HG02852 (cell line): ENCODE measurements at regions not wholly inside any gene's neighbourhood (a gene's known extent, or its start where the extent isn't known, plus 50 kb on each side); places are given as distances from the start of the nearest gene placed in this dataset.

Source experiments
- ATAC-seq: cut with Tn5 transposase; IDR thresholded peaks from one replicate; pipeline ENCODE4 v1.9.1; 2021; ENCODE audit warnings: mild to moderate bottlenecking, moderate library complexity; ENCODE audit not compliant: unreplicated experiment

DNA sequence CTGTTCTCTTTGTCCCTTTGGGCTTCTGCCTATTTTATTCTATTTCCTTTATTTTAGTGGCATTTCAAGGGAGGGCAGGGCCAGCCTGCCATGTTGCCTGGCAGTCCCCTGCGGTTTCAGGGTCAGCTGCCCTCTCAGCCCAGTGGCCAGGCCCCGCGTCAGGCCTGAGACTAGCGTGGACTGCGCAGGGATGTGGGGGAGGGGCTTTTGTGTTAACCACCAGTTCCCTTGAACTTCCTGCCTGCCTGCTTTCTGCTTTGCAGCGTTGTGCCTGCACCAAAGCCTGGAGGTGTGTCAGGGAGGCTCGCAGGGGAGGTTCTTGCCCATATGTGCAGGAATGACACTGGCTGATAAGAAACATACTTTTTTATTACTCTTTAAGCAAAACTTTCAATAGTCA is 157.6 kb downstream of the SLC35B3 start:
- no peak for ATAC-seq

DNA sequence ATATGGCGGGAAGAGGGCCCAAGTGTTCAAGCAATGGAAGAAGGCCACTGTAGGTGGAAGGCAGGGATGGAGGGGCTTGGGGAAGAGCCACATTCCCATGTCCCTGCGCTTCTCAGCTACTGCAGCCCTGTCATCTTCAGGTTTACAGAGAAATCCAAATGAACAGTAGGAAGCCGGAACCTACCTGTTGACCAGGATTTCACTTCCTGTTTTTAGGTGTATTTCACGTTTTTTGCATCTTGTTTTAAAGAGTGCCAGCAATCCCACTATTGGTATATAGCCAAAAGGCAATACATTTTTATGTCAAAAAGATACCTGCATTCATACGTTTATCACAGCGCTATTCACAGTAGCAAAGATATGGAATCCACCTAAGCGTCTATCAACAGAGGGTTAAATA is 159.2 kb downstream of the SLC35B3 start:
- no peak for ATAC-seq

DNA sequence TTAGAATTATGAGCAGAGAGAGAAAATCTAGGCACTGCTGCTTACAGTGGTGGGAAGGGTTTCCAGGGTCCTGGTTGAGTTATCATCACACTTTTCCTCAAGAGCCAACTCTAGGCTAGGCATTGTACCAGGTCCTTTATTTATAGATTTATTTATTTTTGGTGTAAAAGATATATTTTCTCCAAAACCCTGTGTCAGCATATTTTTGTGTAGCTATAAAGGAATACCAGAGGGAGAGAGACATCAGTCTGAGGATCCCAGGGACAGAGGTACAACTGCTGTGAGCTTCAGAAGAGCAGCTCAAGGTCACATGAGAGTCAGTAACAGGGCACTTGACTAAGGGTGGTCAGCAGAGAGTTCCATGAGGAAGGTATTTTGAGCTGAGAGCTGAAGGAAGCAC is 159.7 kb downstream of the SLC35B3 start:
- no peak for ATAC-seq

DNA sequence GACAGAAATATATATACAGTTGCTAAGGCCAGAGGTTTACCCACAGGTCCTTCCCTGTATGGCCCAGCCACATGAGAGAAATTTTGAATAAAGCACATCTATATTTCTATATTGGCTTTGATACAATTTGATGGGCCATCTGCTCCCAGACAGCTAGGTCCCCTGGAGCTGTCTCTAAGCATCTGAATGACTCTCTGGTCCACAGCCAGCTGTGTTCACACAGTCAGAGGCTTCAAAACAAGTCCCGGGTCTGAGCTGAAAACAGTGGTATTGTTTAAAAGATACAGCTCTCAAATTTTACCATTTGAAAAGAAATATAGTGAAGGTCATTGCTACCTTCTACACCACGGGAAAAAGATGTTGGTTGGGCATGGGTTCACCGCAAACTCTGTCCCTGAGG is 161.1 kb downstream of the SLC35B3 start:
- ATAC-seq = no peak

DNA sequence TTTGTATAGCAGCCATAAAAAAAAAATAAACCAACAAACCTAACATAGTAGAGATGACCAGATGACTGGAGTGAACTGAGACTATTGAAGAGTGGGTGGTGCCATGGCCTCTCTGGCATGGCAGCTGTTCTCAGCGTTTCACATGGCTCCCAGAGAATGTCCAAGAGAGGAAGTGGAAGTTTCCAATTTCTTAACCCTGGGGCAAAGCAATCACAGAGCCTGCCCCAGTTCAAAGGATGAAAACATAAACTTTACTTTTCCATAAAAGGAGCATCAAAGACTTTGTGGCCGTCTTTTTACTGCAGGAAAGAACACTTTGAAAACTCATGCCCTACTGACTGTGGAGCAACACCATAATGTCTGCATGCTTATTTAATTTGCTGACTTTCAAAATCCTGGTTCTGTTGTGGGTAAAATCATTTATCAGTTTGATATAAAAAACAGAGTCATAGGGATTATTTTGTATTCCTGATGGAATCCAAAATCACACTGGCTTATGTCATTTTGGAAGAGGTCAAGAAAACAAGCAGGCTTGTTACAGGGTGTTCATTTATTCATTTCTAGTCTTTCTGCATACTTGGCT is 165.4 kb downstream of the SLC35B3 start:
- no peak for ATAC-seq

DNA sequence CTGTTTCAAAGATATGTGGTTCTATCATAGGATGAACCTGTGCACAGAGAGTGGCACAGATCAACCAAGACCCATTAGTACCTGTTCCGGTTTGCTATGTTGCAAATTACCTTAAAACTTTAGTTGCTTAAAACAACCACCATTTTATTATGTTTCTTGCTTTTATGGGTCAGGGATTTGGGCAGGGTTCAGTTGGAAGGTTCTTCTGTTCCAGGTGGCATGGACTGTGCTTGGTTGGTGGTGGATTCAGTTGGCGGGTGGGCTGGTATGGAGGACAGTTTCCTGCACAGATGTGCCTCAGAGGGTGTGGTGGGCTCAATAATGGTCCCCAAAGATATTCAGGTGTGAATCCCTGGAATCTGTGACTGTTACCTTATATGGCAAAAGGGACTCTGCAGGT is 166.3 kb downstream of the SLC35B3 start:
- no peak for ATAC-seq

DNA sequence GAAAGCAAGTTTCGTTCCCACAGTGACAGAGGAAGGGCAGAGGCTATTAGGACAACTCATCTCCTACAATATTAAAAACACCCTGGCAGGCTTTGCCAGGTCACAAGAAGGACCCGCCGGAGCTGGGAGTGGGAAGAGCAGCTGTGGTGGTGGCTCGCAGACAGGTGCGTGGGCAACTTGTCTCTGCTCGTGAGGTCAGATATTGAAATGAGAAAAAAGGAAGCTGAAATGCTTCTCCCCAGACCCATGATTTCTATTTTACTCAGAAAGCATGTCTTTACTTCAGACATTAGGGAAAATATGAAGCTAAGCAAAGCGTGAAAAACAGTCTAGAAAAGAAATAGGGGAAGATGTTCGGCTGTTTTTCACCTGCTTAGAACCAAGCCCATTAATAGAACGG is 166.3 kb upstream of the EEF1E1 start:
- ATAC-seq = no peak

DNA sequence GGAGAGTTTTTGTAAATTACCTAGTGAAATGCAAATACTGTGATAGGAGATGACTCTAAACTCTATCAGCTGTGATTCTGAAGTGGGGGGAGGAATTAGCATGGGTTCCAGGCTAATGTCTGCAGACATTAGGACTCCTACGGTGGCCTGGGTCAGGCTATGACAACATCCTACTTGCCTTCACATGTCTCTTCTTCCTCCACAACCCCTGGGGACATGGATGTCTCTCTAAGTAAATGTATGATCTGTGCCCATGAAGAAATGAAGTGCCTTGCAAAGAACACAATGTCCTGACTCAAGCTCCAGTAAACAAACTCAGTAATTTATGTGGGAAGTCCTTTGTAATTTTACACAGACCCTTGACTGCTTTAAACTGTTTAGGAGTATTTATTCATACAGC is 165.8 kb upstream of the EEF1E1 start:
- no peak for ATAC-seq

DNA sequence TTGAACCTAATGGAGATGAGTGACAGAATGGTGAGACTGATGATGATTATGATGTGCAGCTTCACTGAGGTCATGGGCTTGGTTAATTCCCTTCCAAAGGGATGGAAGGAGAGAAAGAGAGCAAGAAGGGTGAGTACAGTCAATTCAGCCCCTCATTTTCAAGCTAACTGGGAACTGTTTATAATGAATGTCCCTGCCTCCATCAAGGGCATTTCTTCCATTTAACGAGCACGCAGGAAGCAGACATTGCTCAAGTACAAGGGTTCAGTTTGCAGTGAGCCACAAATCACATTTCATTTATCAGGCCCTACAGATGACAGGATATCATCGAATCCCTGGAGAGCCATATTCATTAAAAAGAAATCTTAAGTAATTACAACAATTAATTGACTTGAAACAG is 158.3 kb upstream of the EEF1E1 start:
- no peak for ATAC-seq

DNA sequence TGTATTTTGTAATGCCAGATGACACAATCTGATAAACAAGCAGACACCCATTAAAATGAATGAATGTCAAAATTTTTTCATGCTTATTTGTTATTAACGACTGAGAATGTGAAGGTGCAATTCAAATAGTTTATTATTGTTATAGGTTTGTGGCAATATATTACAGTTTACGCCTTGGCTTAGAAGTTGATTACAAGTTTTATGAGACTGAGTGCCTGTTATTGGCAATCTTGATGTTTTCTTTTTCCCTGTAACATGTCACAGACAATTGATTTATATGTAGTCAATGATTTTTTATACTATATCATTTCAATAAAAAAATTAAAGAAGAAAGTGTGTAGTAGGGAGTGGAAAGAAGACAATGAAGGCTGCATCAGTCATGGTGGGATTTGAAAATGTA is 144.1 kb upstream of the EEF1E1 start:
- ATAC-seq = no peak

DNA sequence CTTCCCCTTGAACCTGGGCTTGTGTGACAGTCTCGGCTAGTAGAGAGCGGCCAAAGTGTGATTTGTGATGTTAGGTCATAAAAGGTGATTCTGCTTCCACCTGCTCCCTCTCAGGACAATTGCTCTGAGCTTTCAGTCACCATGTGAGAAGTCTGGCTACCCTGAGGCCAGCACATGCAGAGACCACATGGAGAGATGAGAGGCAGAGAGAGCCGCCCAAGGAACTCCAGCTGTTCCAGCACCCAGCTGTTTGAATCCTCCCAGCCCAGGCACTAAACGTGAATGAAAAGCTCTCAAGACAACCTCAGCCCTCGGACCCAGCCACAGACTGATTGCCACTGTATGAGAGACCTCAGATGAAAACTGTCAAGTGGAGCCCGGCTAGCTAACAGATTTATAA is 143.4 kb upstream of the EEF1E1 start:
- no peak for ATAC-seq

DNA sequence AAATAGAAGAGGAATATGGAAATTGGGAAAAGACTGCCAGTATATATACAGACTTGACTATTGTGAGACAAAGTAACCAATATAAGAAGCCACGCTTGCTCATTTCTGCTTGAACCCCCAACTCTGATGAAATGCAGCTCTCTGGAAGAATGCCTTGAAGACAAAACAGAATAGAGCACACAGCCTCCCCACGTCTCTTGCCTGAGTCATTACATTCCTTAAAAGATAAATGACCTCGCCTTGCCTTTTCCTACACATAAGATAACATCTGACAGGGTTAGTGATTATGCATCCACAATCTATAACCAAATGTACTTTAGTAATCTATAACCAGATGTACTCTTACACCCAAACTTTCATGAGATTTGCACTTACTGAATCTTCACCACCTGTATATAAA is 141.1 kb upstream of the EEF1E1 start:
- ATAC-seq = no peak

DNA sequence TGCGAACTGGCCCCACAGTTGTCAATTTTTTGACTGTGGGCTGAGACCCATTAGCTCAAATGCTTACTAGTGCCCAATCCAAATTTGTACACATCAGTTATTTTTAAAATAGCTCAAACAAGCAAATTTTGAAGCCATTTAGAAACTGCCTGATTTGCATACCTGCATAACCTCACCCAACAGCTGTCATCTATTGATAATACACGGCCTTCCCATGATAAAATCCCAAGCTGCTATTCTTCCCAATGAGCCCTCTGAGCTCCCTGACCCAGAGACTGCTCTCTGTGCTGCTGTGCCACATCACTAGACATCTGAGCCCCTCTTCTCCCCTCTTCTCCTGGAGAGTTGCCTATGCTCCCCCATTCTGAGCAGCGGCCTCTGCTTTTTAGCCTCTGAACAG is 140.5 kb upstream of the EEF1E1 start:
- ATAC-seq = no peak

DNA sequence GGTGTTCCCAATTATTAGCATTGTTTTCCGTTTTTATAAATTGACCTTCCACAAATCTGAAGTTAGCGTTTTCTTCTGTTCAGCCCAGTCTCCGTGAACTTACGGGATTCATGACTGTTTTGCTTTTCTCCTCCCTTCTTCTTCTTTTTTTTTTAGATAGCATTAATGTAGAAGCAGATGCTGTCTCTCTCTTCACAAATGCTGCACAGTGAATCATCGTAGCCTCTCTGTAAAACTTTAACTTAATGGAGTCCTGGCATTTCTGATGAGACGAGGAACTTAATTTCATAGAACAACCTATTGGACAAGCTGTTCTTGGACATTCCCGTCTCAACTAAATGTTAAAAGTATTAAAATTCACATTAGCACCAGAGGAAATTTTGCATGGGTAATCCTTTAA is 138.0 kb upstream of the EEF1E1 start:
- ATAC-seq = no peak

DNA sequence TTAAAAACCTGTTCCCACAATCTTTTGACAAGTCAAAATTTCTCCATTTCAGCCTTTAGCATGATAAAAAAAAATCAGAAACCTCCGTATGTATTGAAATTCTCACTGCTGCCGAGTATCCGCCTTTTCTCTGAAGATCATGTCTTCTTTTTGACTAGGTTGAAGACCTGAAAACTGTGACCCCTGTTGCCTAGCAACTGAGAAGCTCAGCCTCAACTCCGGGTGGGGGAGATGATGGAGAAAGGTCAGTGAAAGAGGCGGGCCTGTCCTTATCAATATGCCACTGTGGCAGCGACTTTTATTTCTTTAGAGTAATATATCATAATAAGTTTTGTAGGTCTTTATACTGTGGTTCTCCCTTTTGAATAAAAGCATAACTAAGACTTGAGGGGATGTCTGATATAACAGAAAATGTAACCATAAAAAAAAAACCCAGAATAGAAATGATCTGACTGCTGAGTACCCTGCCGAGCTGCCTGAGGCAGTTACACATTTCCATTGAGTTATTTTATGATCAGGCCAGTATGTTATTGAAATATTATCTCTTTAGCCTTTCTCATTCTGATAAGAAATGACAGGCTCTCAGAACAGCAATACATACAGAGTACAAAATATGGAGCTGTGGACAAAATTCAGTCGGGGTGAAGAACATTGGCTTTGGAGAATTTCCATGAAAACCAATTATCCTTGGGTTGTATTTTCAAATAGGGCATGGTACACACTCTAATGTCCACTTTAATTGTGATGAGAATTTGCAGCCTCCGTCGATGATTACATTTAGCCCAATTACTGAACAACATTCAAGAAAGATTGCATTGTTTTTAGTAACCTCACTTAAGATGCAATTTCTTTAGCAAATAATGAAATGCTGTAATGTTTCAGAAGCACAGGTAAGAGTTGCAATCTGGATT is 136.7 kb upstream of the EEF1E1 start:
- no peak for ATAC-seq

DNA sequence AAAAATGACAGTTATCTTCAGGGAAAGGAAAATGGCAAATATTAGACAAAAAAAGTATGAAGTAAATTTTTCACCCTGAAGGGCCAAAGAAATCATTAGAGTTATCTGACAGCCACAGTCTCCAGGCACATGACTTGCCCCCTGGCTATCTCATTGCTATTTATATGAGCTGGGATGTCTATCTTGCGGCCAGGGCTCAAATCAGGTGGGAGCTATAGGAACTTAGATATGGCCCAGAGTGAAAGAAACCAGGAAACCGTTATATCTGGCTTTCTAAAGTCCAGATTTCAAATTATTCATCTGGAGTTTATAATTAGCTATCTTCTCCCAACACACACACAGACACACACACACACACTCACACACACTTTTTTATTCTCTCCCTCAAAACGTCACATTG is 135.3 kb upstream of the EEF1E1 start:
- ATAC-seq = no peak

DNA sequence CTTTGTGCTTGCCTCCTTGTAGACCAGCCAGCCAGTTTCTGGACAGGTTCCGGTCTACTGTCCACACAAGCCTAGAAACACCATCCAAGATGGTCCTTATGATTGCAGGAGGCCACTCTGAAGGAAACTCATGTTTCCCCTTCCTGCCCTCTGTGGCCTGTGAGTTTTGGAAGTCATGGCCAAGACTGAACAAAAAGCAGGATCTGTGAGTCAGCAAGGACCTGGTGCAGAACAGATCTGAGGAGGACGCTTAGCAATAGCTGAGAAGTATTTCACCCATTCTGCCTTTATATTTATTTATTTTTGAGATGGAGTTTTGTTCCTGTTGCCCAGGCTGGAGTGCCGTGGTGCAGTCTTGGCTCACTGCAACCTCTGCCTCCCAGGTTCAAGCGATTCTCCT is 134.6 kb upstream of the EEF1E1 start:
- no peak for ATAC-seq

DNA sequence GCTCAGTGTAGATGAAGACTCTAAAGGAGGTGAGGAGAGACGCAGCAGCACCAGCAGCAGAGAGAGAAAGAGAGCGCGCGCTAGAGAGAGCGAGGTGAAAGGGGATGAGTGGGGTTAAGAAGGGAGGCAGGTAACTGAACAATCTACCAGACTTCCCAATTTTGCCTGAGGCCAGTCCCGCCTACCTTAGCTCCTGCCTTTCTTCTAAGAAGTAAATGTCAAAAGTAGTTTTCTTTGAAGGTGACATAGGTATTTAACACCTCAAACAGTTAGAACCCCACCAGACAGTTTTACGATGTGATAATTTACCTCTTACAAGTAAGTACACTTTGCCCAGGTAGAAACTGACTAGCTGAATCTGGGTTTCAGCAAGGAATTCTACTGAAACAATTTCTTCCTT is 132.0 kb upstream of the EEF1E1 start:
- ATAC-seq = no peak

DNA sequence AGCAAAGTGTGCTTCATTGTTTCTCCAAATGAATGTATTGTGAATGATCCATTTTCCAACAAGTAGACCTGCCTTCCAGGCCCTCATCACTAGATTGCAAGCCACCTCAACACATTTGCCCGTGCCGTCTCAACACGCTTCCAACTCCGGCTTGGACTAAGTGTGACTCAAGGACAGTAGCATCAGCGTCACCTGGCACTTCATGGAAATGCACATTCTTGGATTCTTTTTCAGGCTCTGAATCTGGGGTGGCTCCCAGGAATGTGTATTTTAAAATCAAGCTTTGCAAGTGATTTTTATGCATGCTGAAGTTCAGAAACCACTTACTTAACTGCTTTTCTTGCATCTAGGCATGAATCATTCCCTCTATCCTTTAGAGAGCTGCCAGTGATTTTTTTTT is 129.6 kb upstream of the EEF1E1 start:
- ATAC-seq = no peak

DNA sequence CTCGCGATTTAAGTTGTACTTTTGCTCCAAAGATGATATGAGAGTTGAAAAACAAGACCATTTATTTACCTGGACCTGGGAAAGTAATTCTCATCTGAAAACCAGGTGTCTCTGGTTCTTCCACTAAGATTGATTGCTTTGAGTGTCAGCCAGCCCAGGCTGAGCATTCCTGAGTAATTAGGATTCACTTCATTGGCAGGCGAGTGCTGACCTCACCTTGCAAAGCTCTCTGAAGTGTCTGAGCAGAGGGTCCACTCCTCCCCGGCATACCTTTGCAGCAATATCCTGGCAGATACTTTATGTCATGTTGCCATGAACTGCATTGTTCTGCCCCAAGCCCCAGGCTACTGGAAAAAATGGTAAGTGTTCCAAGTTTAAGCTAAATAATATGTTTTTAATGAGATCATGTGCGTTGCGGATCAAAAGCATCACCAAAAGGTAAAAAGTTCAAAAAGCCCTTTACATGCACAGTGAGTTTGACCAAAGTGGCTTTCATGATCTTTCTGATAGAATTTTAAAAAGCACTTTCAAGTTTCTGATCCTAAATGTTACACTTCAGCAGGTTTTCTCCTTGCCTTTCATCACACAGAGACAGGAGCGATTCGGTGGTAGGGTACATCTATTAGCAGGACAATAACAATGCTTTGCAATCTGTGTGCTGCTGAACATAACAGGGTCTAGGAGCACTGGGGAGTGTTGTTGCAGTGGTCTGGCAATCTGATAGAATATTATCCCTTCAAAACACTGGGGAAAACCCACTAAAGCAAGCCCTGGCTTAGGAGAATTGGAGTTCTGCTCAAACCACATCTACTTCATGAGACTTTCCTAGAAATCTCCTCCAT is 127.8 kb upstream of the EEF1E1 start:
- ATAC-seq = no peak

DNA sequence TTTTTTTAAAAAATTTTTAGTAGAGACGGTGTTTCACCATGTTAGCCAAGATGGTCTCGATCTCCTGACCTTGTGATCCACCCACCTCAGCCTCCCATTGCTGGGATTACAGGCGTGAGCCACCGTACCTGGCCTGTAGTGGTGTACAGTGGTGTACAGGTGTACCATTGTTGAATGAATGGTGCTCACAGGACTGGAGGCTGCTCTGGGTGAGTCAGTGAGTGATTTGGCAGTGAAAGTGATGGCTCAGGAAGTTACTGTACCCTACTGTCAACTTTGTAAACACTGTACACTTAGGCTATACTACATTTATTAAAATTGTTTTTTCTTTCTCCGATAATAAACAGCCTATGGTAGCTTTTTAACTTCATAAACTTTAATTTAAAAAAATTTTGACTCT is 122.8 kb upstream of the EEF1E1 start:
- no peak for ATAC-seq

DNA sequence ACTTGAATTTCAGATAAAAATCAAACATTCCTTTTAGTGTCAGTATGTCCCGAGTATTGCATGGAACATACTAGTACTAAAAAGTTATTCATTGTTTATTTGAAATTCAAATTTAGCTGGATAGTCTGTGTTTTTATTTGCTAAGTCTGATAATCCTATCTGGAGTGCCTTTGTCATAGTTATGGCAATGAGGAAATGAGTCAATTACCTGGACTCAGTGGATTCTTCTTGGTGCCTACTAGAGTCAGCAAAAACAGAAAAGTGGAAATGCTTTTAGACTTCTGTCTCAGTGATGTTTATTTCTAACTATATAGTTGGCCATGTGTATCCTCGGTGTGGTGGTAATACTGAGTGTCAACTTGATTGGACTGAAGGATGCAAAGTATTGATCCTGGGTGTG is 121.3 kb upstream of the EEF1E1 start:
- ATAC-seq = no peak
